H1 (cell line): ENCODE measurements at regions not wholly inside any gene's neighbourhood (a gene's known extent, or its start where the extent isn't known, plus 50 kb on each side); places are given as distances from the start of the nearest gene placed in this dataset.

Experiments used
- CEBPB ChIP-seq: IDR thresholded peaks from 2 replicates; pipeline ENCODE4 v1.6.1; 2012; ENCODE audit warnings: low read depth, low read length
- CHD1 ChIP-seq: IDR thresholded peaks from 2 replicates; pipeline ENCODE4 v1.6.1; 2012; ENCODE audit warnings: low read depth, low read length, improper control_type of control experiment
- CTCF ChIP-seq, 3 experiments: IDR thresholded peaks; 1 replicate in 2 of 3; 2 replicates in 1 of 3; pipeline versions ENCODE4 v1.5.1 to v1.6.1; 2011; ENCODE audit warnings: low read length in 3 of 3, mild to moderate bottlenecking in 3 of 3, inconsistent platforms in 2 of 3, low read depth in 1 of 3, moderate library complexity in 1 of 3; ENCODE audit not compliant: insufficient read depth in 1 of 3; ENCODE audit errors: control extremely low read depth in 1 of 3
- EP300 ChIP-seq, 2 experiments: IDR thresholded peaks; 1 replicate in 1 of 2; 2 replicates in 1 of 2; pipeline ENCODE4 v1.6.1; 2011 to 2012; ENCODE audit warnings: low read depth in 2 of 2, low read length in 2 of 2, mild to moderate bottlenecking in 2 of 2, borderline replicate concordance in 1 of 2, inconsistent platforms in 1 of 2, moderate library complexity in 1 of 2
- EZH2 ChIP-seq: fragments of 200-600 bp; sonication (generic); IDR thresholded peaks from 2 replicates; pipeline ENCODE4 v1.7.1; 2012; ENCODE audit warnings: low read depth, mild to moderate bottlenecking, moderate library complexity, low read length, inconsistent platforms; ENCODE audit not compliant: severe bottlenecking
- GTF2F1 ChIP-seq: IDR thresholded peaks from 2 replicates; pipeline ENCODE4 v1.6.1; 2012; ENCODE audit warnings: low read depth, low read length, improper control_type of control experiment, borderline replicate concordance
- JUN ChIP-seq: IDR thresholded peaks from 2 replicates; pipeline ENCODE4 v1.6.1; 2011; ENCODE audit warnings: low read depth, mild to moderate bottlenecking, improper control_type of control experiment, low read length
- POLR2AphosphoS5 ChIP-seq: IDR thresholded peaks from 2 replicates; pipeline ENCODE4 v1.6.1; 2011; ENCODE audit warnings: low read depth, low read length
- POU5F1 ChIP-seq: IDR thresholded peaks from 2 replicates; pipeline ENCODE4 v1.6.1; 2011; ENCODE audit warnings: low read depth, mild to moderate bottlenecking, low read length, moderate library complexity
- RFX5 ChIP-seq: IDR thresholded peaks from 2 replicates; pipeline ENCODE4 v1.6.1; 2011; ENCODE audit warnings: low read depth, low read length, improper control_type of control experiment, borderline replicate concordance
- TAF1 ChIP-seq: IDR thresholded peaks from 2 replicates; pipeline ENCODE4 v1.6.1; 2011; ENCODE audit warnings: mild to moderate bottlenecking, low read depth, low read length
- USF2 ChIP-seq: IDR thresholded peaks from 2 replicates; pipeline ENCODE4 v1.6.1; 2011; ENCODE audit warnings: low read length, improper control_type of control experiment
- YY1 ChIP-seq: IDR thresholded peaks from 2 replicates; pipeline ENCODE4 v1.6.1; 2011; ENCODE audit warnings: low read depth, mild to moderate bottlenecking, low read length

GRCh38 chr5:152016421-152016820 lies 91.8 kb upstream of the GLRA1 start:
- TF ChIP-seq JUN (no peak), EP300 (IDR thresholded peaks at IDR 0.05; ENCODE audit: borderline replicate concordance in 1 of 2, low read depth in 2 of 2, low read length in 2 of 2) (no peak), YY1 (no peak), EZH2 (no peak), CEBPB (no peak), TAF1 (no peak), CHD1 (no peak), USF2 (no peak), POU5F1 (no peak), POLR2AphosphoS5 (no peak), GTF2F1 (no peak), RFX5 (no peak), CTCF (IDR thresholded peaks at IDR 0.05; ENCODE audit: control extremely low read depth in 1 of 3, insufficient read depth in 1 of 3, low read depth in 1 of 3, low read length in 3 of 3) (no peak)
